ENCODE measurements at regions not wholly inside any gene's neighbourhood (a gene's known extent, or its start where the extent isn't known, plus 50 kb on each side); places are given as distances from the start of the nearest gene placed in this dataset.
"Not testable (repeated sequence)": the region's sequence is repeated elsewhere in the genome, so short reads cannot be mapped to it uniquely, and the experiment has no call there.

DNA sequence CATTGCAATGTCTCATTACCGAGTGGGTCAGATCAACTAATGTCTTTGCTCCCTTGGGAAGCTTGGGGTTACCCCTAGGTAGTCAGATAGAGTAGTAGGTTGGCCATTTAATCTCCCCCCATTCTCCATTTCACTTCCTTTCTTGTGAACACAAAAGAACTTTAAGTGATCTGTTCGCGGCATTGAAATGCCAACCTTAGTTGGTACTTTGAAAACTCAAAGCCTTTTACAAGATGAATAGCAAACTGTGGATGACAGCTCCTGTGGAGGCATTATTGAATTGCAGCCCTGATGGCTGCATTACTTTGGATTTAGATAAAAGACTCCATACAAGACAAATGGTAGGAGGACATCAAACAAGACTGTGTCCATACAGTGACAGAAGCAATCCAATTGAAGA lies 469.1 kb downstream of the GBA3 start:
- no peak for DNase-seq

DNA sequence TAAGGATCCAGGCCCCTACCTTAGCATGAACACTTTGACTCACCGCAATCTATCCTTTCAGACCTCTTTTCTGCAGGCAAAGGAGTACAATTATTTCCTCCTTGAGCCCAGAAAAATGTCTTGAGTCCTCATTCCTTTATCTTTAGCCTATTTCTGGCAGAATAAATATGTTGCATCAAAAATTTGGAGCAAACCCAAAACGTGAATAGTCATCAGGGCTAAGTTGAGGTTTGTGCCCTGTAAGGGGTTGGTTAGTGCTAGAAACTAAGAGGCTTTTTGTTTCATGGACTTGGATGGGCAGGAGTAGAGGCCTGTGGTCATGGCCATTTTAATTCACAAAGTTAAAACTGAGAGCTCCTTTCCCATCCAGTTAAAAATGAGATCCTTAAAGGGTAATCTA lies 460.3 kb downstream of the GBA3 start:
- DNase-seq, result no peak

DNA sequence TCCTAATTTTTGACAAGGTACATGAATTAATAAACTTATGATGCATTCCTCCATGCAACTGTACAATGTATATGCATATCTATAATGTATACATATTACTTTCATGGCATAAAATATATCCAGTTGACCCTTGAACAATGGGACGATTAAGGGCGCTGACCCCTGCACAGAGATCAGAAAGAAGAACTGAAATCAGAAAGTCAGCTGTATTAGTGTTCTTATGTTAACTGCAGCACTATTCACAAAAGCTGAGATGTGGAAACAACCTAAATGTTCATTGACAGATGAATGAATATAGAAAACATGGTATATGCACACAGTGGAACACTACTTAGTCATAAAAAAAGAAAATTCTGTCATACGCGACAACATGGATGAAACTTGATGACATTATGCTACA lies 457.1 kb downstream of the GBA3 start:
- no peak for DNase-seq

DNA sequence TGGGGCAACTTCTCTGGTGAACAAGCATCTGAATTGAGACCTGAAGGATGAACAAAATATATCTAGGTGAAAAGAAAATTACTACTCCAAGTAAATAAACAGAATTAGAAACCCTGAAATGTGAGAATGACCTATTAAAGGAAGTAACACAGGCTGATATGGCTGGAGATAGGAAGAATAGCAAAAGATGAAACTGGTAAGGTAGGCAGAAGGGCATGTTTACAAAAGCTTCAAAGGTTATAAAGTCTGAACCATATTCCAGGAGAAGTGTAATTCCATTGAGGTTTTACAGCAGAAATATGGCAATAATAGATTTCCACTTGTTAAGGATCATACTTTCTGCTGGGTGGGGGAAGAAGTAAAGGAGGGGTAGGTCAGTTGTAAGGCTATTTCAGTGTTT lies 452.0 kb downstream of the GBA3 start:
- DNase-seq, result no peak

DNA sequence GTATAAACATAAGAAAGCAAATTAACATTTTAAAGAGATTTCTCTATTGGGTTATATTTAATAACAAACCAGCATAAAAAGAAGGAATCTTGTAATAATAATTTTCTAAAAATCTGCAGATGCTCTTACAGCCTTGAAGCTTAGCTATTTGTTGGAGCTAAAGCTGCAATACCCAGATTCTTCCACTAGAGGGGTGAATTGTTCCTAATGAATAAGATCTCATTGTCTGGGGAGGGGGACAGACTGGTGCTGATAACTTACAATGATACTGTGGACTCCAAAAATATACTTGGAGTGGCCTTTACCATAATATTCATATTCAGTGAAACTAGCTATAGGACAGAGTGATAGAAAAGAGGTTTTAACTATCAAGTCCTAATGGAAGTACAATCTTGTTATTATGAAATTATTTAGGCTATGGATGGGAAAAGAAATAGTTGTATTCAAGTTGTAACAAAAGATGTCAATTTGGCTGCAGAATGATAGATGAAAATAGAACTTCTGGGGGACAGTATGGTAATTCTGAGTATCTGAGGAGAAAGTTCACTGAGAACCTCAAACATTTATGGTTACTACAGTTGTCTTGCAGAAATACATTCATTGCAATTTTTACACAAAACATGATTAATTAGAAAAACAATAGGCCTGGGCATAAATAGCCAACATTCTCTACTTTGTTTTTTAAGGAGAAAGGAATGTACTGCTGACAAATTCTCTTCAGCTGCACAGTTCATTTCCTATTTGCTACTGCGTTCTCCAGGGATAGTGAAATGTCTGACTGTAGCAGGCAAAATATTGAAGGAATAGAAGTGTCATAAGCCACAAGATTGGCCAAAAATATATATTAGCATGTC lies 443.3 kb downstream of the GBA3 start:
- no peak for DNase-seq

DNA sequence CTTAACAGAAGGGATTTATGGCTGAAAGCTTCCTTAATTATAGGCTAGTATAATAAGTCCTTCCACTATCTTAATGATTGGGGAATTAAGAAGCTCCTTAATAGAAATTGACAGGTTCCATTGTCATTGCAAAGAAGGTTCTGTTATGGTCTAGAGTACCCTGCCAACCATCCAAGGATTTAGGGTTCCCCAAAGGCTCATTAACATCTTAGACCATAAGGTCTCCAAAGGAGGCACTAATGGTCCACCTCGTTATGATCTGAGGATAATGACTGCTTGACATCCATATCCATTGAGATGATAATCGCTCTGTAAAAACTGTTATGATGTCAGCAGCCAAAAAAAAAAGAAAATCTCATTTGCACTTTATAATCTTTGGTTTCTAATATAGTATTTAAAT lies 441.6 kb downstream of the GBA3 start:
- DNase-seq, result no peak

DNA sequence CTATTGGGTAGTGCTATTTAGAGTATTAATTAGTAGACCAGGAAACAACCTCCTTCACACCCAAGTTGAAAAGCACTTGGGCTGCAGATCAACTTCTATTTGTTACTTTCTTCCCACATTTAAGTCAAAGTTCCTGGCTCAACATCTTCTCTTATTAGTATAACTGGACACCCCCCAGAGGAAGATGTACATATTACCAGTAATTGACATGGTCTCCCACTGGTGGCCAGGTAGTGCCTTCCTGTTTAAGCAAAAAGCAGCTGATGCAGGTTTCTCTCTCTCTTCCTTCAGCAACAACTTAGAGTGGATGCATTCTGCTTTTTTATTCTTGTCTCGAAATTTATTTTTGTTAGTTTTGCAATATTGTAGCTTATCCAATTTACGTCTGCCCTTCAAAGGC lies 438.1 kb downstream of the GBA3 start:
- DNase-seq, result no peak

DNA sequence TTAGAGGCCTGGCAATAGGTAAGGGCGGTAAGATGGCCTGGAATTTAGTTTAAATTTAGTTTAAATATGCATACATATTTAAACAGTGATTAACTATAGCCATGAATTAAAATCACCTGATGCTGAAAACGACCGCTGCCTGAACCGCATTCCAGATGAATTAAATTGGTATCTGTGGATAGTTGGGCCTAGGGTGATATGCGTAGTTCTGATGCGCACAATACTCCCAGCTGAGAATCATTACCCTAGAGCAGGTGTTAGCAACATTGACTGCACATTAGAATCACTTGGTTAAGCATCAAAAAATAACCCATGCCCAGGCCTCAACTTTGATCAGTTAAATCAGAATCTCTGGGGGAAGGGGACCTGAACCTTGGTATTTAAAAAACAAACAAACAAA lies 432.4 kb downstream of the GBA3 start:
- no peak for DNase-seq

DNA sequence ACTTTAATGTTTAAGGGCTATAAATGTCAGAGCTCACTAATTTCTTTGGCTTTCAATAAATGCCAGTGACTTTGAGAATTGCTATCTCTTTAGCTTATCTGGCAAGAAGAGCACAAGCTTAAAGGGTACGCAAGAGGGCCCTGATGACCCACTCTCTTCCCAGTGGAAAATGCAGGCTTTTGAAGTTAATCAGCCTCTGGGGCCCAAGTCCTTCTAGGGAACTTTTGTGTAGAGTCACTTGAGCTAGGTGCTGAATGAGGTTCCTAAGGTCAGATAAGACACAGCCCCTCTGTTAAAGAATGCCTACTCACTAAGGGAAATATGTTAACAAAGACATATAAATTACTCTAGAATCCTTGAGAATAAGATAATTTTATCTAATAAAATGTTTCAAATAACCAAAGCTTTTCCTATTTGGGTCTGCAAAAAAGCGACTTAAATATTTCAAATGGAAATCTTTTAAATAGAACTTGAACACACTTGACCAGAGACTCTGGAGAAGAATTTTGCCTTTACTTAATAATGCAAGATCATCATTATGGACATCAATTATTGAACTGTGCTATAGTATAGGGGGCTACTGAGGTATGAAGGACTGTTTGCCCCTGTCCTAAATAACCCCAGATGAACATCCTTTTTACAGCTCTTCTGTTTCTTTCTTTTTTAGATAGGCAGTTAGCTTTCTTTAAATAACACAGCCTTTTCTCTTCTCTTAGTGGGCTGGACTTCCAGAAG lies 430.1 kb downstream of the GBA3 start:
- DNase-seq, result no peak

DNA sequence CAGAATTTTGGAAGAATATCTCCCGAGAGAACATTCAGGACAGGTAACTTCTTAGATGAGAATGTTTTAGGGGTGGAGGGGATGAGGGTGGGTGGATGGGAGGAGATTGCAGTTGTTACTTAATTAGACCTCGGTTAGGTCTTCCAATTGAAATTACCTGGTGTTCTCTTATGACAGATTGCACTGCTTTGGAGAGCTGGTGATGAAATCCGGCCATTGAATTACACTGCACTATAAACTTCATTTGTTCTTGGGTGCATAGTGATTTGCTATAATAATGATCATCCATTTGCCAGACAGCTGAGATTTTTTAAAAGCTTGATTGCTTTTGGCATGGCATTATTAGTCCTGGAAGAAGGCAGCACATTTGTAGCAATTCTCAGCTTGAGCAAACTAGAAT lies 427.6 kb downstream of the GBA3 start:
- DNase-seq, result no peak

DNA sequence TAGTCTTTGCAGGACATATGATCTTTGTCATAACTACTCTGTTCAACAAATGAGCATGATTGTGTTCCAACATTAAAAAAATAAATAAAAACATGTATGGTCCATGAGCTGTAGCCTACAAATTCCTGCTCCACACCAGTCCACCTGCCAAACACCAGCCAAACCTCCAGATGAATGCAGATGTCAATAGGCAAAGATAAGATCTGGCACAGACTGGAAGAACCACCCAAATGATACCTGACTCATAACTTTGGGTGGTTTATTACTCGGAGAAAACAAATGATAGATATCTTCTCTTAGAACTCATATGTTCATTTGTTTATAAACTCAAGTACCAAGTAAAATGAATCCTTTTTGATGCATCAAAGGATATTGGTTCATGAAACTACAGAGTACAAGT lies 425.1 kb downstream of the GBA3 start:
- DNase-seq, result no peak

DNA sequence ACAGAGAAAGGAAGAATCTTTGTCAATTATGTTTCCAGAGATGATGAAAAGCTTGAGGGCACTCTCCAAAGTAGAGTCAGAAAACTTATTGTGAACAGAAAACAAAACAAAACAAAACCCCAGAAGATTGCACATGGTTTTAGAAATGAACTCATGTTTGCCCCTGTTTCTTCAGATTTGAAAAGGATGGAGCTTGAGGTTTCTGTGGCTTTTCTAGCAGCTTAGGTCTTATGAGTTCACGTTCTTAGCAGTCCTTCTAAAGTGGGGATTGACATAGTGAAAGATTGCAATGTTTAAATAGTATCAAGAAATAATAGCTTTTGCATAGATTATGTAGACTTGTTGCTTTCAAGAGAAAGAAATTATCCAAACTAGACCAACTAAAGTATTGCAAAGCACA lies 421.8 kb downstream of the GBA3 start:
- DNase-seq, result no peak

DNA sequence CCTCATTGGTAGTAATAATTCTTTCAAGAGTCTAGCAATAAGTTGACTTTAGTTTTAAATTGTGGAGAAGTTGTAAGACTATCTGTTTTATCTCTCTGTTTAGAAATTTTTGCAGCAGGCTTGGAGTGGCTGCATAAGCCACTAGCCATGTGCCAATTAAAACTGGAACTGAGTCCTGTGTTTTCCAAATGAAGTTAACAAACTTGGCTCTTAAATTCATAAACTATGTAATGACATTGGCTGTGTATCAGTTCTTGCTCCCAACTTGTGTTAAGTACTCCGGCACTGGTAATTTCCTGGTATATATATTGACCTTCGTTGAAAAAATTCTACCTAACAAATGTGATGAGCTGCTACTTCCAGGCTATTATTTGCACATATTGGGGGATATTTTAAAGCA lies 420.4 kb downstream of the GBA3 start:
- no peak for DNase-seq

DNA sequence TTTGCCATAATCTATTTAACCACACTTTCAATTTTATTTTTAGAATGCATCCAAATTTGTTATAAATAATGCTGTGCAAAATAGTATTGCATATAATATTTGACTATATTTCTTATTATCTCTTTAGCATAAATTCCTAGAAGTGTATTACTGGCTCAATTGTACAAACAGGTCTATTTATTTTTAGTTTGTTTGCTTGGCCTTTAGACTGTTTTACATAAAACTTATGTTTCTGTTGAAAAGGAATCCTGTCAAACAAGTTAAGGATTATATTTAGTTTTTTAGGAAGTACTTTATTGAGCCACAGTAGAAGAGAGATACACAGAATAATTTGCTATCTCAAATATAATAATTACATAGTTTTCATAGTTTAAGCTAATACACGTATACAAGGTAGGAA lies 413.8 kb downstream of the GBA3 start:
- no peak for DNase-seq

DNA sequence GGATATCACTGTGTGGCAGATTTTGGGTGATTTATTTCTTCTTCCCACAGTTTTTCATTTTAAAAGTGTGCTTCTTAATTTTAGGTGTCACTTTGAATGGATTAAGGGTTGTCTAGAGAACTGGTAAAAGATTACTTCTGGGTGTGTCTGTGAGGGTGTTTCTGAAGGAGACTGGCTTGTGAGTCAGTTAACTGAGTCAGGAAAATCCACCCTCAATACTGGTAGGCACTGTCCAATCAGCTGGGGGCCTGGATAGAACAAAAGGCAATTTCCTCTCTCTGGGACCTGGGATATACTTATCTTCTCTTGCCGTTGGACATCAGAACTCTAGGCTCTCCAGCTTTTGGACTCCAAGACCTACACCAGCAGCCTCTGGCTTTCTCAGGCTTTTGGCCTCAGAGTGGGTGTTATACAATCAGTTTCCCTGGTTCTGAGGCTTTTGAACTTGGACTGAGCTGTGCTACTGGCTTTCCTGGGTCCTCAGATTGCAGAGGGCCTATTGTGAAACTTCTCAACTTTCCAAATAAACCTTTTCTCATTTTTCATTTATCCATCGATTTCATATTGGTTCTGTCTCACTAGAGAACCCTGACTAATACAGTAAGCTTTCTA lies 413.1 kb downstream of the GBA3 start:
- no peak for DNase-seq

DNA sequence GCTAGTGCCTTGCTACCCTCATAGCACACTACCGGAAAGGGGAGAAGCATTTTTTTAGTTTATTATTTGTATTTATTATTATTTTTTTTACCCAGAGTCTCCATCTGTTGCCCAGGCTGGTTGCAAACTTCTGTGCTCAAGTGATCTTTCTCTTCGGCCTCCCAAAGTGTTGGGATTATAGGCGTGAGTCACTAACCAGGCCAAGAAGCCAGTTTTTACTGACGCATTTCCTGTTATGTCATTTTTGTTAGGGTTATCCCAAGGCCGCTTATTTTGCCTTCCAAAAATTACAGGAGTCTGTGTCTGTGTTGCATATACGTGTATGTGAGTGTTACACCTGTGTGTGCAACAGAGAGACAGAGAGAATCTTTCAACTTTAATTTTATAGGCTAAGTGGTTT lies 404.5 kb downstream of the GBA3 start:
- no peak for DNase-seq

DNA sequence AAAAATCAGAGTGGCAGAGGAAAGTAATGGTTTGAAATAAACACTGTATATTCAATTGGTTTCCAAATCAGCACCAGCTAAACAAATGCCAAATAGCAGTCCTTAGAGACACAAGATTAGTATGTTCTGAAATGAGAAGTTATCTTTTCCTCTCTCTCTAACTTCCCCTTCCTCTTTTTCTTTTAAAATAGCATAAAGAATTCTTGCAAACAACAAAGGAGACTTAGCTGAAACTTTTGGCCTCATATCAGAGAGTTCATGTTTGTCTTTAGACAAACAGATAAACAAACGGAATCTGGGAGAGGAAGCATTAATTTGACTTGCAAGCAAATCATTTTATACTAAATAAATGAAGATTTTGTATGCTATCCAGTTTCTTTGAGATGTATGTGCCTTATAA lies 399.0 kb downstream of the GBA3 start:
- DNase-seq, result no peak

DNA sequence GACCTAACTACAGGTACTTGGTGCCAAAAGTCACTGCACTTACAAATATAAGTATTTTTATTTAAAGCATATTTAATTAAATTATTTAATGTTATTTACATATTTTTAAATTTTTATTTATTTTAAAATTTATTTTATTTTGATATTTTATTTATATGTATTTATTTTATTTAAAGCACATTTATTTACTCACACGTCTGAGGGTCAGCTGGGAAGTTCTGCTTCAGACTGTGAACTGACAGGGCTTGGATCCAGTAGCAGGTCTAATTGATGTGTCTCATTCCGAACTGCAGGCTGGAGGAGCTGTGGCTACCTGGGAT lies 392.5 kb downstream of the GBA3 start:
- no peak for DNase-seq

DNA sequence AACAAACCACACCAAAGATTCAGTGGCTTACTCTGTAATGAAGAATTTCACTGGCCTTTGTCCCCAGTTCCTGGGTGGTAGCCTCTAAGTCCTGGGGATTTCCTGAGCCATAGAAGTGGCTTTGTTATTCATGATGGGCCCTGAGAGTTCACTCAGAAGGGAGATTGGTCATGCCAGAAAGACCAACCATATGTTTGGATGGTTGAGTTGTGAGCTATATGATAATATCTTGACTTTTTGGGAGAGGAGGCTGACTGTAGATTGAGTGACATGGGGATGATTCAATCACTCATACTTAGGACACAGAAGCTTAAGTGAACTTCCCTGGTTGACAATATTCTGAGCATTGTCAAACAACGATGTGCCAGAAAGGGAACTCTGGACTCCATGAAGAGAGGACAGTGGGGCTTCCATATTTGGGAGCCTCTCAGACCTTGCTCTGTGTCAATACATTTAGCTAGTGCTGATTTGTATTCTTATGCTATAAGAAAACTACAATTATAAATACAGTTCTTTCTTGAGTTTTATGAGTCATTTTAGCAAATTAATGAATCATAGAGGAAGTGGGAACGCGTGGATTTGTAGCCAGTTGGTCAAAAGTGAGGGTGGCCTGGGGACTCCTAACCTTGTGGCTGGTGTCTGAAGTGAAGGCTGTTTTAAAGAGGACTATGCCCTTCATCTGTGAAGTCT lies 392.0 kb downstream of the GBA3 start:
- DNase-seq, result no peak

DNA sequence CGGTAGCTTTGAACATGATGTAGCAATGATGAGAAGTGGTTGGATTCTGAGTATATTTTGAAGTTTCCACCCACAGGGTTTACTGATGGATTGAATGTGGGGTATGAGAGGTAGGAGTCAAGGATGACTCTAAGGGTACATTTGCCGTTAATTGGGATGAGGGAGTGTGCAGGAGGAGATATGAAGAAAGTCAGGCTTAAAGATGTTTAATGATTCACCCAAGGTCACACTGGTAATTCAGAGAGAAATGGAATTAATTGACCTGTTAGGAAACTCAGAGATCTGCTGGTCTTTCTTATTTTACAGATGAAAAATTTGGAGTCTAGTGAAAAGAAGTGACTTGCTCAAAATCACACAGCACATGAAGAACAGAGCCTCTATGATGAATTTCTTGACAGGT lies 390.7 kb downstream of the GBA3 start:
- DNase-seq, result no peak

DNA sequence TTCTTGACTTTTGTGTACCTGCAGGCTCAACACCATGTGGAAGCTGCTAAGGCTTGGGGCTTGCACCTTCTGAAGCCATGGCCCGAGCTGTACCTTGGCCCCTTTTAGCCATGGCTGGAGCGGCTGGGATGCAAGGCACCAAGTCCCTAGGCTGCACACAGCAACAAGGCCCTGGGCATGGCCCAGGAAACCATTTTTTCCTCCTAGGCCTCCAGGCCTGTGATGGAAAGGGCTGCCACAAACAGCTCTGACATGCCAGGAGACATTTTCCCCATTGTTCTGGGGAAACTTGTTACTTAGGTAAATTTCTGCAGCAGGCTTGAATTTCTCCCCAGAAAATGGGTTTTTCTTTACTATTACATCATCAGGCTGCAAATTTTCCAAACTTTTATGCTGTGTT lies 387.4 kb downstream of the GBA3 start:
- DNase-seq, result not testable (repeated sequence)

DNA sequence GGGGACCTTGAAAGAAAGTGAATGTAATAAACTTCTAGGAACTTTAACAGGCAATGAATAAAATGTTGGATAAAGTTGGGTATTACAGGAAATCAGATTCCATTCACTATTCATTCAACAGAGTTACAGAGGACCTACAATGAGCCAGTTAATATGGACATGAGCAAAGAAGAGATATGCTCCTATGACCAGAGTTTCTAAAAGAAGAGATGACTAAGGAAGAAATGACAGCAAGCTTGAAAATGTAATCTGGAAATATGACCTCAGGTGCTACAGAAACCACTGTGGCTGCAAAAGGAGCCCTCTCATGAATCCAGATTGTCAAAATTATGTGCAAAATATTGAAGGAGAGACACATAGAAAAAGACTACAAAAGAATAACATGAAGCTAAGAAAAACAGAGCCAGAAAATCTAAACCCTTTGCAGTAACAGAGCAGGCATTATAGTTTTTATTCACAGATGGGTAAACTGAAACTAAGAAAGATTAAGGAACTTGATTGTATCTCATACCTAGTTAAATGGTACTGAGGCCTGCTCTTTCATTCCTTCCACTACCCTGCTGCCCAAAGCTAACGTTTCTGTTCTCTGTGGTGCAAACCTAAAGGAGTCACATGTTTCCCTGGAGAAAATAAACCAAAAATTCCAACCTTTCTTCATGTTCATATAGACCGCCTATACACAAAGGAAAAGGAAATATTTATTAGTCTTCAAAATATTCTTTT lies 378.3 kb downstream of the GBA3 start:
- DNase-seq, result no peak

DNA sequence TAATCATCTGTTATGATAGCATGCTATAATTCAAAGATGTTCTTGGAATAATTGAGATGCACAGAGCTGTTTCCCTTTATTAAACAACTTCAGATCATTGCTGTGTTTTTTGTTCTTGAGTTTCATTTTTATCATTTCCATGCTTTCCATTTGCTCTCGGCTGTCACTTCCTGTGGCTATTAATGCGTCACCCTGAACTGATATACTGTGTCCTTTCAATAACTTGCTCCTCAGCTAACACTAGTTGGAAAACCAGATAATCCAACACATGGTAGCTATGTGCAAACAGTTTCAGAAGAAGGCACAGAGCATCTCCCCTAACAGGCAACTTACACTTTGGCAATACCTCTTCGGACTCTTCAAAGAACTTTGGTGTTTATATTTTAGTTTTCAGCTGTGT lies 376.0 kb downstream of the GBA3 start:
- DNase-seq, result no peak

Measured in right hindlimb (tissue), 1 donor.